ENCODE measurements at regions not wholly inside any gene's neighbourhood (a gene's known extent, or its start where the extent isn't known, plus 50 kb on each side); places are given as distances from the start of the nearest gene placed in this dataset.

DNA sequence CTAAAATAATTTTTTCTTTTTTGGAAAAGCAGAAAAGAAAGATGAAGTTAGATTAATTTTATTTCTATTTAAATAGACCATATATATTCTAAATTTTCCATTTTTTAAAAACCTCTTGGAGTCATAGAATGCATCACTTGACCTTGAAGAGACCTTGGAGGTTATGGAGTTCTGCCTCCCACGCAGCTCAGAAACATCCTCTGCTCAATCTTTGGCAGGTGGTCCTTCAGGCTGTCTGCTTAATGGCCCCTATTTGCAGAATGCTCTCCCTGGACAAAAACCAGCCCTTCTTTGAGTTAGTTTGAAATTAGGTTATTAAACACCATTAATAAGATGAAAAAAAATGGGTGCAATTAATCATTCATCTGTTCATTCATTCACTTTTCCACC lies 194.1 kb upstream of the TLL1 start:
- no peak overlapping the region for H3K27ac ChIP-seq
- TF ChIP-seq POLR2AphosphoS5 (IDR thresholded peaks at IDR 0.05) = no peak
- no peak for TF ChIP-seq POLR2A (IDR thresholded peaks at IDR 0.05)
- TF ChIP-seq EP300 (IDR thresholded peaks at IDR 0.05; ENCODE audit: low read depth) = no peak
- TF ChIP-seq, protein P1, sequence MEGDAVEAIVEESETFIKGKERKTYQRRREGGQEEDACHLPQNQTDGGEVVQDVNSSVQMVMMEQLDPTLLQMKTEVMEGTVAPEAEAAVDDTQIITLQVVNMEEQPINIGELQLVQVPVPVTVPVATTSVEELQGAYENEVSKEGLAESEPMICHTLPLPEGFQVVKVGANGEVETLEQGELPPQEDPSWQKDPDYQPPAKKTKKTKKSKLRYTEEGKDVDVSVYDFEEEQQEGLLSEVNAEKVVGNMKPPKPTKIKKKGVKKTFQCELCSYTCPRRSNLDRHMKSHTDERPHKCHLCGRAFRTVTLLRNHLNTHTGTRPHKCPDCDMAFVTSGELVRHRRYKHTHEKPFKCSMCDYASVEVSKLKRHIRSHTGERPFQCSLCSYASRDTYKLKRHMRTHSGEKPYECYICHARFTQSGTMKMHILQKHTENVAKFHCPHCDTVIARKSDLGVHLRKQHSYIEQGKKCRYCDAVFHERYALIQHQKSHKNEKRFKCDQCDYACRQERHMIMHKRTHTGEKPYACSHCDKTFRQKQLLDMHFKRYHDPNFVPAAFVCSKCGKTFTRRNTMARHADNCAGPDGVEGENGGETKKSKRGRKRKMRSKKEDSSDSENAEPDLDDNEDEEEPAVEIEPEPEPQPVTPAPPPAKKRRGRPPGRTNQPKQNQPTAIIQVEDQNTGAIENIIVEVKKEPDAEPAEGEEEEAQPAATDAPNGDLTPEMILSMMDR (IDR thresholded peaks at IDR 0.05) = no peak
- H3K9me3 ChIP-seq = no peaks in the 10 kb centered on the region
- intact Hi-C loops (cut with DNase I; ENCODE audit: low total_unique reads) (no loop called here), in situ Hi-C loops (cut with MboI; ENCODE audit: low pct_ligation_motif_present in 1 of 4, low pct_unique_long_range_greater_than_20kb in 1 of 4, low sequenced_read_pairs in 3 of 4) (no loop called here)
- 62 to 63% methylated on average over 1 of the region's 1 CpG for WGBS, 2 donors (ENCODE audit: low coverage in 1 of 2)
- H3K36me3 ChIP-seq = no peaks in the 10 kb centered on the region
- no peaks in the 10 kb centered on the region for H3K27me3 ChIP-seq
- H3K4me3 ChIP-seq = no peak overlapping the region
- DNase-seq = no peak
- H3K4me1 ChIP-seq = no peaks in the 10 kb centered on the region

DNA sequence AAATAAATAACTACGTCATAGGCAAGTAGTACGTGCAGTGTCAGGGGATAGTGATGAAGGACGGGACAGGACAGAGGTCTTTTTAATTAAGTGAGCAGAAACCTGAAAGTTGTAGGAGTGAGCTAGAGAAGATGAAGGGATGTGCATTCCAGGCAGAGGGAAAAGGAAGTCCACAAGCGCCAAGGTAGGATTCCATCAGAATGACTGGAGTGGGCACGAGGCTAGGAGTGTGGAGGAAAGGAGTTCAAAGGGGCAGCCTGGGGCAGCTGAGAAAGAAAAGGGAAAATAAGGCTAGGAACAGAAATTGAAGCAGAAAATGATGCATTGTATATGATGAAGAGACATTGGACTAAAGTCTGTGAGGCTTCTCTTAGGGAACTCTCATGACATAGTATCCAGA lies 192.2 kb upstream of the TLL1 start:
- Histone ChIP-seq H3K4me3 (no peak overlapping the region), H3K9me3 (no peaks in the 10 kb centered on the region), H3K36me3 (no peaks in the 10 kb centered on the region), H3K27ac (no peak overlapping the region), H3K27me3 (no peaks in the 10 kb centered on the region), H3K4me1 (no peaks in the 10 kb centered on the region)
- intact Hi-C loops (cut with DNase I; ENCODE audit: low total_unique reads) (no loop called here), in situ Hi-C loops (cut with MboI; ENCODE audit: low pct_ligation_motif_present in 1 of 4, low pct_unique_long_range_greater_than_20kb in 1 of 4, low sequenced_read_pairs in 3 of 4) (no loop called here)
- 77 to 83% methylated on average over 5 of the region's 5 CpGs for WGBS, 2 donors (ENCODE audit: low coverage in 1 of 2)
- DNase-seq = no peak
- TF ChIP-seq, protein P1 (IDR thresholded peaks at IDR 0.05) = no peak
- TF ChIP-seq POLR2AphosphoS5 (IDR thresholded peaks at IDR 0.05) (no peak), POLR2A (IDR thresholded peaks at IDR 0.05) (no peak), EP300 (IDR thresholded peaks at IDR 0.05; ENCODE audit: low read depth) (no peak)

DNA sequence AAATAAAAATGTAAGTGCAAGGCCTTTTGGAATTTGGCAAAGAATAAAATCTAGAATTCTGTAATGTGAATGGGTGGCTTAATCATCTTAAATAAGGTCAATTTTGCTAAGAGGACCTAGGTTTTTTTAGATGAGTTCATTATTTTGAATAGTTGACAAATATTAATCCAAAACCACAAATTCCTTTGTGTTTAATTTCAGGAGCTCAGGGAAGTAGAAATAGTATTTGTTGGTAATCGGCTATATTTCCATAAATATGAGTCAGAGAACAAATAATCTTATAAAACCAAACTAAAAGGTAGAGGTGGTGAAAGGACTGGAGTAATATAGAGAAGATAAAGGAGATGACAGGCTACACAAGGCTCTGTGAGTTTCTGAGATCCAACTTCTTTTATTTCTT lies 190.4 kb upstream of the TLL1 start:
- Histone ChIP-seq H3K27me3 (no peaks in the 10 kb centered on the region), H3K4me1 (no peaks in the 10 kb centered on the region), H3K9me3 (no peaks in the 10 kb centered on the region), H3K27ac (no peak overlapping the region), H3K4me3 (no peak overlapping the region), H3K36me3 (no peaks in the 10 kb centered on the region)
- WGBS, 2 donors (ENCODE audit: low coverage in 1 of 2) = 0 to 35% methylated on average over 1 of the region's 1 CpG
- in situ Hi-C loops (cut with MboI; ENCODE audit: low pct_ligation_motif_present in 1 of 4, low pct_unique_long_range_greater_than_20kb in 1 of 4, low sequenced_read_pairs in 3 of 4) (no loop called here), intact Hi-C loops (cut with DNase I; ENCODE audit: low total_unique reads) (no loop called here)
- DNase-seq = no peak
- no peak for TF ChIP-seq POLR2AphosphoS5 (IDR thresholded peaks at IDR 0.05)
- TF ChIP-seq POLR2A (IDR thresholded peaks at IDR 0.05) = no peak
- TF ChIP-seq EP300 (IDR thresholded peaks at IDR 0.05; ENCODE audit: low read depth) = no peak
- TF ChIP-seq, protein P1 (IDR thresholded peaks at IDR 0.05) = no peak

DNA sequence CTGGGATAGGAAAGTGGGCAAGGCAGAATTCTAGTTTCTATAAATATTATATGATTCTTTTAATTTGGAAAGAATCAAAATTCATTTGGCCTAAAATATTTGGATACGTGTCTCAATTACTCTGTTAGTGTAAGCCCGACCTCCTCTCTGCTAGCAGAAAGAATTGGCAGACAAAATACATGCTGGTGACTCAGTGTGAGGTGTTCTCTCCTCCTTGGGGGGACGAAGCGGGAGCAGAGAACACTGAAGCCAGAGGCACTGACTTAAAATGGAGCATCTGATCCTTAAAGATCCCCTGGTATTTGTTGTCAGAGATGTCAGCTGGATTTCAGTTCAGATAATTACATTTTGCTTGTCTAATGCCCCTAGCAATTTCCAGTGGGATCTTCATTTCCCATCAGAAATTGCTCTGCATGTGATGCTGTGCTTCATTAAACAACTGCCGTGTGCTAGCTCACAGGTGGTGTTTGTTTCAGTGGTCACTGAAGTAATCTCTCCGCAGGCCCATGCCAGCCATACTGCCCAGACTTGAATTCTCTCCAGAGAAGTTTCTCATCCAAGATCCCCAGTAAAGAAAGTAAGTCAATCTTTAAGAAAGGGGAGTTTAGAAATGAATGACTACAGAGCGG lies 188.7 kb upstream of the TLL1 start:
- Histone ChIP-seq H3K27ac (no peak overlapping the region), H3K9me3 (no peaks in the 10 kb centered on the region), H3K36me3 (no peaks in the 10 kb centered on the region), H3K4me1 (no peaks in the 10 kb centered on the region), H3K4me3 (no peak overlapping the region), H3K27me3 (no peaks in the 10 kb centered on the region)
- intact Hi-C loops (cut with DNase I; ENCODE audit: low total_unique reads) = no loop called here
- no peak for DNase-seq
- TF ChIP-seq, protein P1 (IDR thresholded peaks at IDR 0.05) = no peak
- TF ChIP-seq POLR2AphosphoS5 (IDR thresholded peaks at IDR 0.05) (no peak), EP300 (IDR thresholded peaks at IDR 0.05; ENCODE audit: low read depth) (no peak), POLR2A (IDR thresholded peaks at IDR 0.05) (no peak)
- in situ Hi-C loops (cut with MboI; ENCODE audit: low pct_ligation_motif_present in 1 of 4, low pct_unique_long_range_greater_than_20kb in 1 of 4, low sequenced_read_pairs in 3 of 4) = no loop called here
- WGBS, 2 donors (ENCODE audit: low coverage in 1 of 2) = 72 to 79% methylated on average over 5 to 7 of the region's 7 CpGs

All from transverse colon (tissue), 4 donors.